OCI-LY7 (cell line): ENCODE measurements at regions not wholly inside any gene's neighbourhood (a gene's known extent, or its start where the extent isn't known, plus 50 kb on each side); places are given as distances from the start of the nearest gene placed in this dataset.

ENCODE experiments used
- CTCF ChIP-seq: fragments of 200-600 bp; sonication (generic); conservative IDR thresholded peaks from 2 replicates; pipeline ENCODE4 v1.5.1; 2014; ENCODE audit warnings: mild to moderate bottlenecking, antibody characterized with exemption, low read length, moderate library complexity, mixed read lengths
- EZH2phosphoT487 ChIP-seq: fragments of 200-600 bp; sonication (generic); IDR thresholded peaks from 2 replicates; pipeline ENCODE4 v1.6.1; 2018; ENCODE audit warnings: low read depth, borderline replicate concordance, mild to moderate bottlenecking, mixed run types, antibody characterized with exemption, low read length, moderate library complexity, mixed read lengths

DNA sequence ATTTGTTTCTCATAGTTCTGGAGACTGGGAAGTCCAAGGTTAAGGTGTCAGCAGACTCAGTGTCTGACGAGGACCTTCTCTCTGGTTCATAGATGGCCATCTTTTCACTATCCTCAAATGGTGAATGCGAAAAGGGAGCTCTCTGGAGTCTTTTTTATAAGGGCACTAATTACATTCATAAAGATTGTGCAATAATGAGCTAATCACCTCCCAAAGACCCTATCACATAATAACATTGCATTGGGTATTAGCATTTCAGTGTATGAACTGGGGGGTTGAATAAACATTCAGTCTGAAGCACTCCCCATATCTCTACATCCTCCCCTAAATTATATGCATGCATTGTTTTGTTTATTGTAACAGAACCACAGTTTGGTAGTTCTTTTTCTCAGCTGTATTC lies 1086.5 kb downstream of the CDH11 start:
- TF ChIP-seq CTCF: no peak
- TF ChIP-seq EZH2phosphoT487: no peak
